Neuron (in vitro differentiated cells): ENCODE measurements at regions not wholly inside any gene's neighbourhood (a gene's known extent, or its start where the extent isn't known, plus 50 kb on each side); places are given as distances from the start of the nearest gene placed in this dataset.

Source experiments
- H2AFZ ChIP-seq: one replicate; pipeline ENCODE4 v1.6.1; 2013; ENCODE audit warnings: low read depth, mild to moderate bottlenecking, inconsistent platforms, low read length, moderate library complexity
- H3K27me3 ChIP-seq: one replicate; pipeline ENCODE4 v1.6.1; 2013; ENCODE audit warnings: low read length; ENCODE audit not compliant: insufficient read depth
- H3K36me3 ChIP-seq: one replicate; pipeline ENCODE4 v1.6.1; 2013; ENCODE audit warnings: low read length; ENCODE audit not compliant: insufficient read depth
- H3K4me1 ChIP-seq: one replicate; pipeline ENCODE4 v1.6.1; 2013; ENCODE audit warnings: low read length; ENCODE audit not compliant: insufficient read depth
- H3K4me3 ChIP-seq: 2 replicates; pipeline ENCODE4 v1.5.1; 2013; ENCODE audit warnings: mild to moderate bottlenecking, low read length, moderate library complexity
- H3K9me3 ChIP-seq: one replicate; pipeline ENCODE4 v1.6.1; 2013; ENCODE audit warnings: low read length

DNA sequence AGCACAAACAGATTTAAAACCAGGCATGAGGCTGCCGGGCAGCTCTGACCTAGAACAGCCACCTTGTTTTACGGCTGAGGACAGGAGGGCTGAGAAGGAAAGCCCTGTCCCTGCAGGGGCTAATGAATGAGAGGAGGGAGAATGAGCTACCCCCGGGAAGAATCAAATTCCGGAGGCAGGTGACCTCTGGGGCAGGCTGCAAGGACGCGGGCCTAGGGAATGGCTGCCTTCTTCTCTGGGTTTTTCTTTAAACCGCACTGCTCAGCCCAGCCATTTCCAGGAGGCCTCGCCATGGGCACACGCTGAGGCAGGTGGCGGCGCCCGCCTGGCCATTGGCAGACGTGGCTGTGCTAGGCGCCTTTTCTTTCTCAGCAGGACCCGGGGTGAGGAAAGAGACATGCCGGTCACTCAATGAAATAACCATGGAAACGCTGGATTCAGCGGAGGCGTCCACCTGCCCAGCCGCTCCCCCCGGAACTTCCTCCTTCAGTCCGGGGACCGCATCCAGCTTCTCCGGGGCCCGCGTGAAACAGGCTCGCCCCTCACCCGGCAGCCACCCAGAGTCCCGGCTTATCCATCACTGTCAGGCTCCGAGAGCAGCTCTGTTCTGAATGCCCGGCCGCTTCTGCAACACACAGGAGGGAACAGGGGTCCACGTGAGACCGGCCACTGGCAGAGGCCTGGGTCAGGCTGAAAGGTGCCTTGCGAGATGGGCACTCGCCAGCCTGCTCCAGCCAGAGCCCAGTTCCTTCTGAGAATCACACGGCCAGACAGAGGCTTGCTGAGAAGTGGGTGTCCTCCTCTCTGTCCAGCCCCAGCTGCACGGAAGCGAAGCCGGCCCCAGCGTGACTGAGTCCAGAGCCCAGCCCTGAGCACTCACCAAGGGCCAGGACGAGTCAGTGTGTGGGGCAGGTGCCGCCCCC lies 82.1 kb downstream of the PDGFA start:
- peaks cover under 1% of the 10 kb centered on the region for H3K9me3 ChIP-seq
- no peak overlapping the region for H3K4me3 ChIP-seq
- peaks cover 6% of the 10 kb centered on the region for H3K27me3 ChIP-seq
- H3K4me1 ChIP-seq, result peaks cover 14% of the 10 kb centered on the region
- no peaks in the 10 kb centered on the region for H3K36me3 ChIP-seq
- no peak overlapping the region for H2AFZ ChIP-seq

- no peak overlapping the region for H3K4me3 ChIP-seq
- peaks cover 6% of the 10 kb centered on the region for H3K27me3 ChIP-seq
- H2AFZ ChIP-seq, result no peak overlapping the region
- H3K36me3 ChIP-seq, result no peaks in the 10 kb centered on the region
- H3K4me1 ChIP-seq, result peaks cover 14% of the 10 kb centered on the region
- H3K9me3 ChIP-seq, result peaks cover 1% of the 10 kb centered on the region
These were observed 81.3 kb downstream of the PDGFA start for GRCh38 chr7:438361-438760.

- H3K4me1 ChIP-seq, result peaks cover 14% of the 10 kb centered on the region
- no peak overlapping the region for H3K4me3 ChIP-seq
- H2AFZ ChIP-seq, result no peak overlapping the region
- H3K36me3 ChIP-seq, result no peaks in the 10 kb centered on the region
- peaks cover 6% of the 10 kb centered on the region for H3K27me3 ChIP-seq
- H3K9me3 ChIP-seq, result peaks cover 1% of the 10 kb centered on the region
These were observed 80.7 kb downstream of the PDGFA start for GRCh38 chr7:438916-439315.

DNA sequence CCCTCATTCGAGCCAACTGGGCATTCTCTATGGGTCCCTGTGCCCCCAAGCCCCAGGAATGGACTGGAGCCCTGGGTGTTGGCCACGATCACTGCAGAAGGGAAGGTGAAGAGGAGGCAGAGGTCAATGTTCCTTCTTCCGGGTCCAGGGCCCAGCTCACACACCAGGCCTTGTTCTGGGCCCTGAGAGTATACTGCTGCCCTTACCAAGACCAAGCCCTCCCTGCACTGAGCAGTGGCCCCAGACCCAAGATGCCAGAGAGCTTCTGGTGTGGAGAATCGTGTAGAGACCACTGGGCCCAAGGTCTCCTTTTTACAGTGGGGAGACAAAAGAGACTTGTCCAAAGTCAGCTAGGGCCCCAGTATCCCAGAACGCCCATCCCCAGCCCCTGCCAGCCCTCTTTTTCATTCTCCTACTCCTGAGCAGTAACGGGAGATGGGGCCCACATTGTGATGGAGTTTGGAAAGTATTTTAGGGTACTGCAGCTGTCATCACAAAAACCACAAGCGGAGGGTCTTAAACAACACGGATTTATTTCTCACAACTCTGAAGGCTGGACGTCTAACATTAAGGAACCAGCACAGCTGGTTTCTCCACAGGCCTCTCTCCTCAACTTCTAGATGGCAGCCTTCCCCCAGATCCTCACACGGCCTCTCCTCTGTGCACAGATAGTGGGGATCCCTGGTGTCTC lies 79.4 kb downstream of the PDGFA start:
- Histone ChIP-seq H3K27me3 (peaks cover 4% of the 10 kb centered on the region), H3K9me3 (peaks cover 1% of the 10 kb centered on the region), H3K4me1 (peaks cover 9% of the 10 kb centered on the region), H3K4me3 (no peak overlapping the region), H3K36me3 (no peaks in the 10 kb centered on the region), H2AFZ (no peak overlapping the region)

DNA sequence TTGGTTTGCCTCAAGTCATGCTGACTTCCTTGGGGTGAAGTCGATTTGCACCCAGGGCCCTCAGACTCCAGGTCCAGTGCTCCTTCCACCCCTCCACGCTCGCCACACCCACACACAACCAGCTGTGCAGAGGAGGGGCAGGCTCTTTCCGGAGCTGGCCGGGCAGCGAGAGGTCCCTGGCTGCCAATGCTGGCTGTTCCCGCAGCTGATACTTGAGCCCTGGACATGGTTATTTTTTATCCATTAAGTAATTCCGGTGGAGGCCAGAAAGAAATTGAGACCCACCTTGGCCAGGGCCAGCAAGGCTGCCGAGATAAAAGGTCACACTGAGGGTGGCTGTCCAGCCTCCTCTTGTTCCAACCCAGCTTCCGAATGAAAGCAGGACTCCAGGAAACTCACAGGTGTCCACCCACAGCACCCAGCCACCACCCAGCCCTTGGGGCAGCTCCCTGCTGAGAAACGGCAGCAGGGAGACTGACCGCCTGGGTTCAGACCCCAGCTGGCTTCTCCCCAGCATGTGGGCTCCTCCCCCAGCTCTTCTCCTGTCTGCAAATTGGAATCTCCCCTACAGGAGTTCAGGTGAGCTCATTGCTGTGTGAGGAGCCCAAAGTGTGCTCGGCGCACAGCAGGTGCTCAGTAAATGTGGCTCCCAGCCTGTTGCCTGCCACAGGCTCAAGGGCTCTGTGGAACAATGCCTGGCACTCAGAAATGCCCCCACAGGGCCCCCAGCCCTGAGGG lies 77.8 kb downstream of the PDGFA start:
- peaks cover 9% of the 10 kb centered on the region for H3K4me1 ChIP-seq
- peaks cover 1% of the 10 kb centered on the region for H3K9me3 ChIP-seq
- no peak overlapping the region for H2AFZ ChIP-seq
- no peaks in the 10 kb centered on the region for H3K27me3 ChIP-seq
- no peaks in the 10 kb centered on the region for H3K36me3 ChIP-seq
- no peak overlapping the region for H3K4me3 ChIP-seq

- H3K4me1 ChIP-seq, result peaks cover 3% of the 10 kb centered on the region
- peaks cover 1% of the 10 kb centered on the region for H3K9me3 ChIP-seq
- no peak overlapping the region for H2AFZ ChIP-seq
- H3K4me3 ChIP-seq, result no peak overlapping the region
- H3K27me3 ChIP-seq, result no peaks in the 10 kb centered on the region
- no peaks in the 10 kb centered on the region for H3K36me3 ChIP-seq
These were observed 77.2 kb downstream of the PDGFA start for GRCh38 chr7:442457-442856.

- peaks cover 1% of the 10 kb centered on the region for H3K9me3 ChIP-seq
- no peaks in the 10 kb centered on the region for H3K4me1 ChIP-seq
- H3K27me3 ChIP-seq, result no peaks in the 10 kb centered on the region
- H3K4me3 ChIP-seq, result no peak overlapping the region
- no peaks in the 10 kb centered on the region for H3K36me3 ChIP-seq
- H2AFZ ChIP-seq, result no peak overlapping the region
These were observed 76.3 kb downstream of the PDGFA start for GRCh38 chr7:443279-443833.

- H3K4me1 ChIP-seq, result no peaks in the 10 kb centered on the region
- H3K4me3 ChIP-seq, result no peak overlapping the region
- H3K9me3 ChIP-seq, result peaks cover 1% of the 10 kb centered on the region
- no peaks in the 10 kb centered on the region for H3K27me3 ChIP-seq
- no peaks in the 10 kb centered on the region for H3K36me3 ChIP-seq
- H2AFZ ChIP-seq, result no peak overlapping the region
These were observed 75.0 kb downstream of the PDGFA start for GRCh38 chr7:444606-445005.

DNA sequence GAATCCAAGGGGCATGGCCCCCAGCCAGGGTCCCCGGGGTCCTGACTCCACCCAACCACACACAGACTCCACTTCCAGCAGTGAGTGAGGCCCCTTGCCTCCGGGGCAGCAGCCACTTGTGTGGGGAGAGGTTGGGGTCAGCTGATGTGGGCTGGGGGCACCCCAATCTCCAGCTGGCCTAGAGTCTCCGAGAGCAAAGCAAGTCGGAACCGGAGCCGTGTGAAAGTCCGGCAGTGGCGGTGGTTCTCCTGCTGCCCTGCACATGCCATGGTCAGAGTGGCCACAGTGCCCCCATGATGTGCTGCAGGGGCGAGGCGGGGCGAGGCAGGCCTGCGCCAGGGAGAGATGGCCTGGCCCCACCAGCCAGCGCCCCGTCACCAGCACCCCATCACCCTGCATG lies 74.6 kb downstream of the PDGFA start:
- no peaks in the 10 kb centered on the region for H3K4me1 ChIP-seq

DNA sequence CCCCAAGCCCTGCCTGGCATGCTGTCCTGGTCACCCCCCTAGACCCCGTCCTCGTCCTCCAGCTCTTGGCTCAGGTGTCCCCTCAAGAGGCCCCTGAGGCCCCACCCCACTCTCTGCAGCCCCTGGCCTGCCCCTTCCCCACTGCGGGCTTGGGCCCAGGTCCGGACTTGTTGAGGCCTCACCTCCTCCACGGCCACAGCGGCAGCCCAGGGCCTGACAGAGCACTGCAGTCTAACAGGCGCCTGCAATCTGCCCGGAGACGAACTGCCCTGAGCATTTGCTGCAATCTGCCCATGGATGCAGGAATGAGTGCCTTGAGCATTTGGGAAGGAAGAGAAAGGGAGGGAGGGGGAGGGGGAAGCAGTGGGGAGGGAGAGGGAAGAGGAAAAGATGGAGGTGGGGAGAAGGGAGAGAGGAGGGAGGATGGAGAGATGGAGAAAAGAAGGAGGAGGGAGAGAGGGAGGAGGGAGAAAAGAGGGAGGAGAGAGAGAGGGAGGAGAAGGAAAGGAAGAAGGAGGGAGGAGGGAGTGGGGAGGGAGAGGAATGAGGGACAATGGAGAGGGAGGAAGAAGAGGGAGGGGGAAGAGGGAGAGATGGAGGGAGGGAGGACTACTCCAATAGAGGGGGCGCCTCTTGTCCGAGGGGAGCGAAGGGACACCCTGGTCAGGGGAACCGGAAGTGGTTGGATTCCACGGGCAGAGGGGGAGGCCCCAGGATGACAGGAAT lies 73.9 kb downstream of the PDGFA start:
- Histone ChIP-seq H3K36me3 (no peaks in the 10 kb centered on the region), H3K27me3 (peaks cover 2% of the 10 kb centered on the region), H3K4me3 (no peak overlapping the region), H3K4me1 (no peaks in the 10 kb centered on the region), H2AFZ (no peak overlapping the region), H3K9me3 (peaks cover 1% of the 10 kb centered on the region)

More for the DNA sequence above, 74.6 kb downstream of the PDGFA start:
- Histone ChIP-seq H2AFZ (no peak overlapping the region), H3K9me3 (peaks cover 1% of the 10 kb centered on the region), H3K36me3 (no peaks in the 10 kb centered on the region), H3K27me3 (no peaks in the 10 kb centered on the region), H3K4me3 (no peak overlapping the region)

GRCh38 chr7:446289-446935 lies 73.2 kb downstream of the PDGFA start:
- Histone ChIP-seq H3K4me1 (no peaks in the 10 kb centered on the region), H3K4me3 (no peak overlapping the region), H3K27me3 (peaks cover 6% of the 10 kb centered on the region), H3K9me3 (peaks cover 1% of the 10 kb centered on the region), H3K36me3 (no peaks in the 10 kb centered on the region), H2AFZ (no peak overlapping the region)
